GM13977 (cell line): ENCODE measurements at regions not wholly inside any gene's neighbourhood (a gene's known extent, or its start where the extent isn't known, plus 50 kb on each side); places are given as distances from the start of the nearest gene placed in this dataset.

ENCODE experiments used
- DNase-seq: peaks from one replicate; pipeline ENCODE4 v3.0.0; 2012; ENCODE audit warnings: low spot score
- in situ Hi-C: fragments of 300-500 bp; cut with MboI; formaldehyde crosslinking; loops from one replicate; pipeline ENCODE4 v1.12.0; 2022; ENCODE audit warnings: low sequenced_read_pairs, low pct_unique_long_range_greater_than_20kb, mixed read lengths, inconsistent platforms; ENCODE audit not compliant: unreplicated experiment
- TF ChIP-seq, protein P1 (sequence below): IDR thresholded peaks from 2 replicates; pipeline ENCODE4 v1.5.1; 2012; ENCODE audit warnings: mild to moderate bottlenecking, control low read depth; ENCODE audit not compliant: insufficient read depth; ENCODE audit errors: extremely low read depth, missing control alignments

DNA sequence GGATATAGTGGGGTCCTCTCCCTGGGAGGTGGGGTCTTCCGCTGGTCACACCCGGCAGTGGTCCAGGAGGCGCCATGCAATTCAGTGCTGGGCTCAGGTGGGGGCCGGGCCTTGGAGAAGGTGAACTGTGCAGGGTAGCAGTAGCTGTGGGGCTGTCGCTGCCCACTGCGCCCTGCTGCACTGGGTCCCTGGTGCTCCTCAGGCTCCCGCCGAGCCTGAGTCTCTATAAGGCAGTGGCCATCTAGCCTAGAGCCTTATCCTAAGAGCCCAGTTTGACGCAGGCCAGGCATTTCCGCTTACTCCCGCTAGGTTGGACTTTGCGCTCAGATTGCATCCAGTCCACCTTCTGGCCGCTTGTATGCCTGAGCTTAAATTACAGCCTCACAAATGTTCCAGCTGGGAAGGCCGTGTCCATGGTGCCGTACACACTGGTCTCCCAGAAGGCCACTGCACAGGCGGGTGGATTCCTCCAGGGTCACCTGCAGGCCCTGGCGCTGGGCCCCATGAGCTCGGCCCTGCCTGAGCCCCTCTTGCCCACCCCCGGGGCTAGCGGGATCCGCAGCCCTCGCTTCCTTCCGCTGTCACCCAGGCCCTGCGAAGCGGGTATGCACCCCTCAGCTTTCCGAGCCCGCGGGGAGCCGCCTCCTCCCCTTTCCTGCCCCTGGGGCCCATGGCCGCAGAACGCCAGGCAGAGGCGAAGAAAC lies 1762.2 kb downstream of the TP53TG3F start:
- DNase-seq: no peak
- TF ChIP-seq, protein P1, sequence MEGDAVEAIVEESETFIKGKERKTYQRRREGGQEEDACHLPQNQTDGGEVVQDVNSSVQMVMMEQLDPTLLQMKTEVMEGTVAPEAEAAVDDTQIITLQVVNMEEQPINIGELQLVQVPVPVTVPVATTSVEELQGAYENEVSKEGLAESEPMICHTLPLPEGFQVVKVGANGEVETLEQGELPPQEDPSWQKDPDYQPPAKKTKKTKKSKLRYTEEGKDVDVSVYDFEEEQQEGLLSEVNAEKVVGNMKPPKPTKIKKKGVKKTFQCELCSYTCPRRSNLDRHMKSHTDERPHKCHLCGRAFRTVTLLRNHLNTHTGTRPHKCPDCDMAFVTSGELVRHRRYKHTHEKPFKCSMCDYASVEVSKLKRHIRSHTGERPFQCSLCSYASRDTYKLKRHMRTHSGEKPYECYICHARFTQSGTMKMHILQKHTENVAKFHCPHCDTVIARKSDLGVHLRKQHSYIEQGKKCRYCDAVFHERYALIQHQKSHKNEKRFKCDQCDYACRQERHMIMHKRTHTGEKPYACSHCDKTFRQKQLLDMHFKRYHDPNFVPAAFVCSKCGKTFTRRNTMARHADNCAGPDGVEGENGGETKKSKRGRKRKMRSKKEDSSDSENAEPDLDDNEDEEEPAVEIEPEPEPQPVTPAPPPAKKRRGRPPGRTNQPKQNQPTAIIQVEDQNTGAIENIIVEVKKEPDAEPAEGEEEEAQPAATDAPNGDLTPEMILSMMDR: no peak
- in situ Hi-C loops: no loop called here

- DNase-seq: no peak
- in situ Hi-C loops: no loop called here
- TF ChIP-seq, protein P1: no peak
Measured at GRCh38 chr16:35234679-35235078, 1775.3 kb downstream of the TP53TG3F start.

DNA sequence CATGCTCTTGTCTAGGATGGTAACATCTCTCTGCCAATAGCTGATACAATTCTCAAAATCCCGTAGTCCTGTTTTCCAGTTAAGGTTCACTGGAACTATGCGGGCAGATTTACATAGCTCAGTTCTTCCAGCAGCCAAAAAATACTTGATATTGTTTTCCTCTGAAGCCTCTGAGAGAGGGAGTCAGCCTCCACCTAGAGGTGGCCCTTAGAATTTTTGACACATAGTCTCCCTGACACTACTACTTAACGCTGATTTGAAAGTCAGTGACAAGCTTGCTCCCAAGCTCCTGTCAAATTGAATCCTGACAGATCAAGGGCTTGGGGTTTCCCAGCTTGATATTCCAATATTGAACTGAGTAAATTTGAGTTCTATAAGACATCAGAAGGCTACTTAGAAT lies 1780.1 kb downstream of the TP53TG3F start:
- in situ Hi-C loops: no loop called here
- DNase-seq: no peak
- TF ChIP-seq, protein P1: no peak

GRCh38 chr16:35249051-35249450 lies 1789.6 kb downstream of the TP53TG3F start:
- no peak for DNase-seq
- in situ Hi-C loops: no loop called here
- TF ChIP-seq, protein P1: no peak

DNA sequence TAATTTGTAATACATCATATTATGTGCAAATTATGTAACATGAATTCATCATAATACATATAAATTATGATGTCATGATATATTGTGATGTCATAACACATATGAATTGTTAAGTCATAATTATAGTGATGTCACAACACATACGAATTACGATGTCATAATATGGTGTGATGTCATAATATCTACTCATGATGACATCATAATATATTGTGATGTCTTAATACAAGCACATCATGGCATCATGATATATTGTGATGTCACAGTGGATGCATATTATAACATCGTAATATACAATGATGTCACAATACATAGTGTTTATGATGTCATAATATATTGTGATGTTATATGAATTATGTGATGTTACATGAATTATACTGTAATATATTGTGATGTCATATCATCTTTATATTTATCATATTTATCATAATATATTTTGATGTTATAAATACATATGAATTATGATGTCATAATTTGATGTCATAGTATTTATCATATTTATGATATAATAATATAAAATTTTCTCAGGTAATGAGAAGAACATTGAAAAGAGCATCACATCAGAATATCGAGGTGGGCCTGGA lies 1793.0 kb downstream of the TP53TG3F start:
- TF ChIP-seq, protein P1: no peak
- in situ Hi-C loops: no loop called here
- no peak for DNase-seq

DNA sequence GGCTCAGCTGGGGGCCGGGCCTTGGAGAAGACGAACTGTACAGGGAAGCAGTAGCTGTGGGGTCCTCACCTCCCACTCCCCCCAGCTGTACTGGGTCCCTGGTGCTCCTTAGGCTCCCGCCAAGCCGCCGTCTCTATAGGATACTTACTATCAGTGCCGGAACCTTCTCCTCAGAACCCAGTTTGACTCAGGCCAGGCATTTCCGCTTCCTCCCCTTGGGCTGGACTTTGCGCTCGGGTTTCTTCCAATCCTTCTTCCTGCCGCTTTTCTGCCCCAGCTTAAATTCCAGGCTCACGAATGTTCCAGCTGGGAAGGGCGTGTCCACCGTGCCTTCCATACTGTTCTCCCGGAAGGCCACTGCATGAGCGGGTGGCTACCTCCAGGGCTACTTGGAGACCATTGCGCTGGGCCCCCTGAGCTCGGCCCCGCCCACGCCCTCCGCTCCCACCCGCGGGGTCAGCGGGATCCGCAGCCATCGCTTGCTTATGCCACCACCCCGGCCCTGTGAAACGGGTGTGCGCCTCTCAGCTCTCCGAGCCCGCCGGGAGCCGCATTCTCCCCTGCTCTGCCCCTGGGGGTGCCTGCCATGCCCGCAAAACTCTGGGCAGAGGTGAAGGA lies 1795.9 kb downstream of the TP53TG3F start:
- DNase-seq: no peak
- TF ChIP-seq, protein P1: no peak
- in situ Hi-C loops: no loop called here
